H1 (cell line): ENCODE measurements at regions not wholly inside any gene's neighbourhood (a gene's known extent, or its start where the extent isn't known, plus 50 kb on each side); places are given as distances from the start of the nearest gene placed in this dataset.

Source experiments
- CTCF ChIA-PET: fragments of 300-600 bp; sonication (Branson Sonifier 250); formaldehyde crosslinking; loops from one replicate; lab custom pipeline; 2021; ENCODE audit not compliant: partially characterized antibody; lab: Charles Lee
- POLR2A ChIA-PET: fragments of 300-600 bp; sonication (Branson Sonifier 250); formaldehyde crosslinking; loops from one replicate; lab custom pipeline; 2021; ENCODE audit warnings: inconsistent platforms; ENCODE audit not compliant: partially characterized antibody; lab: Charles Lee
- DNase-seq, 2 experiments: peaks; one replicate each; pipeline versions ENCODE4 v3.0.0 to v3.0.0-alpha.2; 2010 to 2022; ENCODE audit warnings: low spot score in 2 of 2, low read depth in 1 of 2, mixed read lengths in 1 of 2
- FAIRE-seq: peaks from 2 replicates; lab custom pipeline; 2011; peaks lifted over from hg19 to GRCh38; lab: Jason Lieb, UNC
- H2AFZ ChIP-seq: 2 replicates; pipeline ENCODE4 v1.8.1; 2012; ENCODE audit warnings: low read length, inconsistent platforms
- H2AK5ac ChIP-seq: 2 replicates; pipeline ENCODE4 v1.6.1; 2013; ENCODE audit warnings: low read depth, low read length
- H2BK120ac ChIP-seq: replicated peaks from 2 replicates; pipeline ENCODE3; 2013; ENCODE audit warnings: low read depth, low read length, inconsistent platforms
- H2BK12ac ChIP-seq: 2 replicates; pipeline ENCODE4 v1.6.1; 2013; ENCODE audit warnings: low read depth, low read length
- H2BK15ac ChIP-seq: 2 replicates; pipeline ENCODE4 v1.6.1; 2013; ENCODE audit warnings: low read length
- H2BK20ac ChIP-seq: 2 replicates; pipeline ENCODE4 v1.6.1; 2013; ENCODE audit warnings: low read length
- H2BK5ac ChIP-seq: 2 replicates; pipeline ENCODE4 v1.6.1; 2013; ENCODE audit warnings: low read depth, low read length
- H3K14ac ChIP-seq: 2 replicates; pipeline ENCODE4 v1.6.1; 2013; ENCODE audit warnings: inconsistent platforms; ENCODE audit not compliant: insufficient read length
- H3K18ac ChIP-seq: 2 replicates; pipeline ENCODE4 v1.6.1; 2013; ENCODE audit warnings: low read length; ENCODE audit errors: extremely low read depth
- H3K23ac ChIP-seq: 2 replicates; pipeline ENCODE4 v1.6.1; 2013; ENCODE audit warnings: inconsistent platforms; ENCODE audit not compliant: insufficient read length
- H3K23me2 ChIP-seq: 2 replicates; pipeline ENCODE4 v1.6.1; 2013; ENCODE audit warnings: low read depth, low read length
- H3K27ac ChIP-seq: 2 replicates; pipeline ENCODE4 v1.6.1; 2011; ENCODE audit warnings: low read depth, low read length, inconsistent platforms
- H3K27me3 ChIP-seq, 4 experiments: replicated peaks in 1 of 4; 1 replicate in 1 of 4; 2 replicates in 3 of 4; pipeline versions ENCODE4 v1.6.1 to v1.8.1; 2011 to 2013; ENCODE audit warnings: low read length in 3 of 4, mild to moderate bottlenecking in 3 of 4, inconsistent platforms in 2 of 4, mixed read lengths in 2 of 4, moderate library complexity in 1 of 4; ENCODE audit not compliant: control insufficient read depth in 3 of 4, insufficient read depth in 3 of 4; ENCODE audit errors: extremely low read depth in 1 of 4
- H3K36me3 ChIP-seq, 4 experiments: 2 replicates each; pipeline versions ENCODE4 v1.6.1 to v1.8.1; 2011 to 2013; ENCODE audit warnings: mild to moderate bottlenecking in 4 of 4, low read length in 3 of 4, moderate library complexity in 2 of 4, control low read depth in 1 of 4, inconsistent platforms in 1 of 4; ENCODE audit not compliant: insufficient read depth in 4 of 4, control insufficient read depth in 2 of 4
- H3K4ac ChIP-seq: replicated peaks from 2 replicates; pipeline ENCODE3; 2013; ENCODE audit warnings: low read length, low read depth, mixed read lengths, inconsistent platforms; ENCODE audit not compliant: insufficient read length
- H3K4me1 ChIP-seq, 4 experiments: replicated peaks in 1 of 4; 1 replicate in 1 of 4; 2 replicates in 3 of 4; pipeline versions ENCODE4 v1.6.1 to v1.8.1; 2011 to 2013; ENCODE audit warnings: low read length in 3 of 4, inconsistent platforms in 2 of 4, mixed read lengths in 1 of 4; ENCODE audit not compliant: insufficient read depth in 4 of 4, control insufficient read depth in 3 of 4
- H3K4me2 ChIP-seq, 2 experiments: 2 replicates each; pipeline versions ENCODE4 v1.6.1 to v1.8.1; 2011 to 2013; ENCODE audit warnings: low read depth in 2 of 2, low read length in 2 of 2, control low read depth in 1 of 2, inconsistent platforms in 1 of 2, mild to moderate bottlenecking in 1 of 2; ENCODE audit not compliant: insufficient read depth in 1 of 2
- H3K4me3 ChIP-seq, 4 experiments: fragments of 200-600, 300-600 bp in 1 of 4; sonication (generic), shearing (Covaris generic), sonication (Bioruptor Twin) in 1 of 4; 2 replicates each; pipeline versions ENCODE4 v1.5.1 to v1.8.1; 2011 to 2016; ENCODE audit warnings: low read length in 4 of 4, low read depth in 3 of 4, control low read depth in 2 of 4, inconsistent platforms in 2 of 4, mild to moderate bottlenecking in 2 of 4, mixed read lengths in 1 of 4, moderate library complexity in 1 of 4; ENCODE audit not compliant: insufficient read depth in 2 of 4; ENCODE audit errors: extremely low read depth in 1 of 4
- H3K56ac ChIP-seq: replicated peaks from 2 replicates; pipeline ENCODE3; 2013; ENCODE audit warnings: low read depth, mild to moderate bottlenecking, mixed read lengths, low read length, inconsistent platforms; ENCODE audit not compliant: insufficient read length
- H3K79me1 ChIP-seq: 2 replicates; pipeline ENCODE4 v1.6.1; 2013; ENCODE audit warnings: low read depth, low read length, control low read depth
- H3K79me2 ChIP-seq, 2 experiments: 2 replicates each; pipeline versions ENCODE4 v1.6.1 to v1.8.1; 2012 to 2013; ENCODE audit warnings: low read length in 2 of 2, mild to moderate bottlenecking in 2 of 2, inconsistent platforms in 1 of 2; ENCODE audit not compliant: insufficient read depth in 2 of 2, control insufficient read depth in 1 of 2
- H3K9ac ChIP-seq, 4 experiments: replicated peaks in 1 of 4; 1 replicate in 1 of 4; 2 replicates in 3 of 4; pipeline versions ENCODE4 v1.6.1 to v1.8.1; 2011 to 2013; ENCODE audit warnings: low read depth in 3 of 4, low read length in 3 of 4, control low read depth in 2 of 4, mild to moderate bottlenecking in 2 of 4, moderate library complexity in 2 of 4, inconsistent platforms in 1 of 4; ENCODE audit errors: extremely low read depth in 1 of 4
- H3K9me3 ChIP-seq, 2 experiments: 2 replicates each; pipeline versions ENCODE4 v1.6.1 to v1.8.1; 2012 to 2013; ENCODE audit warnings: mild to moderate bottlenecking in 2 of 2, moderate library complexity in 2 of 2, control low read depth in 1 of 2, inconsistent platforms in 1 of 2, low read depth in 1 of 2, low read length in 1 of 2, mixed read lengths in 1 of 2; ENCODE audit not compliant: insufficient read depth in 2 of 2
- H4K20me1 ChIP-seq, 2 experiments: replicated peaks in 1 of 2; 2 replicates each; pipeline versions ENCODE3 to v1.8.1; 2011 to 2013; ENCODE audit warnings: inconsistent platforms in 2 of 2, low read length in 2 of 2, mild to moderate bottlenecking in 1 of 2; ENCODE audit not compliant: insufficient read depth in 2 of 2, control insufficient read depth in 1 of 2
- H4K5ac ChIP-seq: 2 replicates; pipeline ENCODE4 v1.6.1; 2013; ENCODE audit warnings: low read length, low read depth, mixed read lengths, inconsistent platforms; ENCODE audit not compliant: insufficient read length
- H4K8ac ChIP-seq: 2 replicates; pipeline ENCODE4 v1.8.0; 2013; ENCODE audit warnings: mild to moderate bottlenecking, moderate library complexity, low read length, inconsistent platforms; ENCODE audit not compliant: insufficient read depth; ENCODE audit errors: extremely low read depth
- H4K91ac ChIP-seq: replicated peaks from 2 replicates; pipeline ENCODE3; 2013; ENCODE audit warnings: low read length, mixed read lengths, inconsistent platforms; ENCODE audit not compliant: insufficient read length
- ASH2L ChIP-seq: fragments of 200-600, 300-600 bp; sonication (generic); IDR thresholded peaks from one replicate; pipeline ENCODE4 v1.7.1; 2017; ENCODE audit warnings: low read length
- ATF2 ChIP-seq: IDR thresholded peaks from 2 replicates; pipeline ENCODE4 v1.6.1; 2012; ENCODE audit warnings: low read length, inconsistent platforms
- BACH1 ChIP-seq: IDR thresholded peaks from 2 replicates; pipeline ENCODE4 v1.6.1; 2012; ENCODE audit warnings: low read length, improper control_type of control experiment
- CBX5 ChIP-seq: fragments of 300-800, 300-1000 bp; sonication (generic); IDR thresholded peaks from 2 replicates; pipeline ENCODE4 v1.7.1; 2016; ENCODE audit warnings: antibody characterized with exemption, low read length, low read depth
- MAFK ChIP-seq: IDR thresholded peaks from 2 replicates; pipeline ENCODE4 v1.6.1; 2012; ENCODE audit warnings: low read depth, mild to moderate bottlenecking, improper control_type of control experiment, low read length
- MAX ChIP-seq: IDR thresholded peaks from 2 replicates; pipeline ENCODE4 v1.6.1; 2012; ENCODE audit warnings: inconsistent platforms
- NANOG ChIP-seq: IDR thresholded peaks from 2 replicates; pipeline ENCODE4 v1.6.1; 2011; ENCODE audit warnings: low read length, low read depth, mild to moderate bottlenecking, inconsistent platforms; ENCODE audit not compliant: insufficient read depth, poor library complexity, severe bottlenecking
- SAP30 ChIP-seq: fragments of 300-600 bp; sonication (generic); IDR thresholded peaks from 2 replicates; pipeline ENCODE4 v1.7.1; 2012; ENCODE audit warnings: low read length, moderate library complexity, mild to moderate bottlenecking, inconsistent platforms; ENCODE audit not compliant: insufficient read depth, insufficient replicate concordance
- SUZ12 ChIP-seq: fragments of 200-600 bp; sonication (generic); IDR thresholded peaks from 2 replicates; pipeline ENCODE4 v1.6.1; 2012; ENCODE audit warnings: mild to moderate bottlenecking, inconsistent platforms, low read length, moderate library complexity, mixed read lengths
- TAF7 ChIP-seq: optimal IDR thresholded peaks from 2 replicates; pipeline ENCODE3; 2011; ENCODE audit warnings: low read depth, mild to moderate bottlenecking, inconsistent platforms, low read length, moderate library complexity, borderline replicate concordance
- USF2 ChIP-seq: IDR thresholded peaks from 2 replicates; pipeline ENCODE4 v1.6.1; 2011; ENCODE audit warnings: low read length, improper control_type of control experiment
- WGBS, 2 experiments: shearing (Covaris generic) in 1 of 2; methylation state at CpG; one replicate each; pipeline versions ENCODE4 v1.1.6 to v1.1.7; 2013 to 2015; ENCODE audit warnings: low lambda C conversion rate in 2 of 2, mixed read lengths in 2 of 2, inconsistent platforms in 1 of 2, low coverage in 1 of 2, missing lambda C conversion rate in 1 of 2; ENCODE audit not compliant: insufficient replicate concordance in 2 of 2, insufficient coverage in 1 of 2, insufficient read length in 1 of 2; ENCODE audit errors: extremely low coverage in 1 of 2, missing lambda C conversion rate in 1 of 2; 5-methylcytosine and 5-hydroxymethylcytosine counted together

GRCh38 chr11:8759634-8760033 is 77.0 kb downstream of the RPL27A start:
- FAIRE-seq = no peak
- Histone ChIP-seq H3K4me1 (peaks cover 0 to 10% (median 0%) of the 10 kb centered on the region in 4 experiments; a peak in 1 of 7 replicates), H3K23me2 (no peaks in the 10 kb centered on the region), H3K4ac (no peak overlapping the region), H3K27ac (no peak overlapping the region), H2BK15ac (no peak overlapping the region), H3K4me3 (no peak overlapping the region), H3K79me1 (peaks cover 3% of the 10 kb centered on the region), H3K9ac (no peak overlapping the region), H4K91ac (no peak overlapping the region), H4K8ac (no peak overlapping the region), H3K4me2 (no peak overlapping the region), H3K56ac (no peak overlapping the region), H4K20me1 (peaks cover 0 to 7% of the 10 kb centered on the region in 2 experiments), H3K36me3 (no peaks in the 10 kb centered on the region), H4K5ac (no peak overlapping the region), H3K27me3 (no peaks in the 10 kb centered on the region), H2BK12ac (no peak overlapping the region), H2BK120ac (no peak overlapping the region), H3K23ac (no peak overlapping the region), H3K79me2 (no peaks in the 10 kb centered on the region), H2BK20ac (no peak overlapping the region), H3K9me3 (no peaks in the 10 kb centered on the region), H2BK5ac (no peak overlapping the region), H2AFZ (no peak overlapping the region), H3K14ac (no peak overlapping the region), H3K18ac (no peak overlapping the region), H2AK5ac (no peak overlapping the region; the same call in 1 of the 2 replicates)
- WGBS, 2 experiments = 93% methylated on average over 1 of the region's 1 CpG; no CpG with 5 or more reads in 1 of the 2 experiments
- CTCF ChIA-PET = interaction anchor here (0.7 to 4.8 kb wide), 14 partner anchors 10 to 512 kb away, joined by 3 to 23 read pairs (median 5); a partner anchor contains a TSS
- no peak for DNase-seq
- POLR2A ChIA-PET = interaction anchor here (1.1 to 1.7 kb wide), 2 partner anchors 14 to 152 kb away, joined by 3 to 4 read pairs; partner anchors contain the start of gene AKIP1
- TF ChIP-seq CBX5 (no peak), BACH1 (no peak), SAP30 (no peak), ATF2 (no peak), SUZ12 (no peak), MAX (no peak), USF2 (no peak), NANOG (no peak), ASH2L (no peak), MAFK (no peak), TAF7 (no peak)
